Stomach (tissue), 8 donors: ENCODE measurements at regions not wholly inside any gene's neighbourhood (a gene's known extent, or its start where the extent isn't known, plus 50 kb on each side); places are given as distances from the start of the nearest gene placed in this dataset.

Source experiments
- DNase-seq, 2 donors: peaks; one replicate each; pipeline versions ENCODE4 v3.0.0 to v3.0.0-alpha.2; 2013 to 2019
- H3K27ac ChIP-seq, 5 donors: fragments of 200-600 bp in 4 of 5; sonication (generic) in 4 of 5; one replicate each; pipeline ENCODE4 v1.5.1; 2013 to 2019; ENCODE audit warnings: mild to moderate bottlenecking in 1 of 5, moderate library complexity in 1 of 5
- H3K27me3 ChIP-seq, 3 donors: fragments of 200-600 bp; sonication (generic); one replicate each; pipeline ENCODE4 v1.5.1; 2017 to 2019; ENCODE audit warnings: mixed run types in 1 of 3
- H3K36me3 ChIP-seq, 4 donors: fragments of 200-600 bp; sonication (generic); 1 replicate in 3 of 4; 2 replicates in 1 of 4; pipeline ENCODE4 v1.5.1; 2016 to 2019
- H3K4me1 ChIP-seq, 4 donors: fragments of 200-600 bp; sonication (generic); one replicate each; pipeline ENCODE4 v1.5.1; 2016 to 2019
- H3K4me3 ChIP-seq, 4 donors: fragments of 200-600 bp; sonication (generic) in 3 of 4; one replicate each; pipeline ENCODE4 v1.5.1; 2016 to 2019; ENCODE audit warnings: mild to moderate bottlenecking in 1 of 4
- H3K9me3 ChIP-seq, 4 donors: fragments of 200-600 bp; sonication (generic); one replicate each; pipeline ENCODE4 v1.5.1; 2016 to 2019
- EP300 ChIP-seq: sonication (generic); formaldehyde crosslinking; IDR thresholded peaks from one replicate; pipeline ENCODE4 v1.6.1; 2017; ENCODE audit warnings: antibody characterized with exemption
- POLR2A ChIP-seq, 4 donors: fragments of 450-650 bp; IDR thresholded peaks; one replicate each; pipeline ENCODE4 v1.6.1; 2016; ENCODE audit warnings: antibody characterized with exemption in 4 of 4, control low read depth in 2 of 4, mild to moderate bottlenecking in 1 of 4, moderate library complexity in 1 of 4
- POLR2AphosphoS5 ChIP-seq, 3 donors: sonication (generic); formaldehyde crosslinking; IDR thresholded peaks; one replicate each; pipeline ENCODE4 v1.6.1; 2016; ENCODE audit warnings: antibody characterized with exemption in 3 of 3
- WGBS, 5 donors: extraction: QIAGEN DNeasy Blood & Tissue Kit in 3 of 5; methylation state at CpG; one replicate each; pipeline versions ENCODE4 v1.1.5 to v1.1.7; 2013 to 2018; 5-methylcytosine and 5-hydroxymethylcytosine counted together
- intact Hi-C: fragments of 100-400 bp; cut with DNase I; formaldehyde crosslinking; loops from one replicate; pipeline ENCODE4 v1.15.1; 2023; ENCODE audit warnings: low total_unique reads
- TF ChIP-seq, protein P1 (sequence below), 7 experiments: fragments of 450-650 bp in 4 of 7; fragments of 200-600 bp in 3 of 7; sonication (generic) in 3 of 7; IDR thresholded peaks; one replicate each; pipeline ENCODE4 v1.5.1; 2016 to 2019; ENCODE audit warnings: antibody characterized with exemption in 7 of 7, control low read depth in 2 of 7, mild to moderate bottlenecking in 1 of 7
- donor health status: healthy with polysubstance abuse.
- donor health status: Bipolar disorder and iron deficiency.
- donor health status: healthy.

DNA sequence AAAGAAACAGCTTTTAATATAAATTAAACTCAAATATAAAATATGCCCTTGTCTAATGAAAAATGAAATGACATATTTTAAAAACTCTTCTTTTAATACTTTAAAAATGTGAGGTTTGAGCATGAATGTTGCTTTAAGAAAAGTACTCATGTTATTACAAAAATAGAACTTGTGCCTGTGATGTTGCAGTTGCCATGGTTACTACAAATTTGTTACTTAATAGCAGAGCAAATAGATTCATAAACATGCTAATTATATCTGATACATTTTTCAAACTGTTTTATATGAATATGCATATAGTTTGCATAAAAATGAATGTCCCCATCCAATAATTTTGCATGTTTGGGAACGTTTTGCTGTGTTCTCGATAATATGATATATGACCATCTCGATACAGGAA is 152.3 kb upstream of the DPYD start:
- Histone ChIP-seq H3K9me3 (no peaks in the 10 kb centered on the region), H3K4me1 (no peaks in the 10 kb centered on the region), H3K36me3 (no peaks in the 10 kb centered on the region), H3K27ac (no peak overlapping the region), H3K4me3 (no peak overlapping the region), H3K27me3 (no peaks in the 10 kb centered on the region)
- TF ChIP-seq, protein P1, sequence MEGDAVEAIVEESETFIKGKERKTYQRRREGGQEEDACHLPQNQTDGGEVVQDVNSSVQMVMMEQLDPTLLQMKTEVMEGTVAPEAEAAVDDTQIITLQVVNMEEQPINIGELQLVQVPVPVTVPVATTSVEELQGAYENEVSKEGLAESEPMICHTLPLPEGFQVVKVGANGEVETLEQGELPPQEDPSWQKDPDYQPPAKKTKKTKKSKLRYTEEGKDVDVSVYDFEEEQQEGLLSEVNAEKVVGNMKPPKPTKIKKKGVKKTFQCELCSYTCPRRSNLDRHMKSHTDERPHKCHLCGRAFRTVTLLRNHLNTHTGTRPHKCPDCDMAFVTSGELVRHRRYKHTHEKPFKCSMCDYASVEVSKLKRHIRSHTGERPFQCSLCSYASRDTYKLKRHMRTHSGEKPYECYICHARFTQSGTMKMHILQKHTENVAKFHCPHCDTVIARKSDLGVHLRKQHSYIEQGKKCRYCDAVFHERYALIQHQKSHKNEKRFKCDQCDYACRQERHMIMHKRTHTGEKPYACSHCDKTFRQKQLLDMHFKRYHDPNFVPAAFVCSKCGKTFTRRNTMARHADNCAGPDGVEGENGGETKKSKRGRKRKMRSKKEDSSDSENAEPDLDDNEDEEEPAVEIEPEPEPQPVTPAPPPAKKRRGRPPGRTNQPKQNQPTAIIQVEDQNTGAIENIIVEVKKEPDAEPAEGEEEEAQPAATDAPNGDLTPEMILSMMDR (IDR thresholded peaks at IDR 0.05) = no peak
- TF ChIP-seq EP300 (no peak), POLR2AphosphoS5 (IDR thresholded peaks at IDR 0.05) (no peak), POLR2A (IDR thresholded peaks at IDR 0.05) (no peak)
- 89 to 94% (median 91%) methylated on average over 3 of the region's 3 CpGs for WGBS, 5 donors
- no peak for DNase-seq
- intact Hi-C loops = no loop called here

DNA sequence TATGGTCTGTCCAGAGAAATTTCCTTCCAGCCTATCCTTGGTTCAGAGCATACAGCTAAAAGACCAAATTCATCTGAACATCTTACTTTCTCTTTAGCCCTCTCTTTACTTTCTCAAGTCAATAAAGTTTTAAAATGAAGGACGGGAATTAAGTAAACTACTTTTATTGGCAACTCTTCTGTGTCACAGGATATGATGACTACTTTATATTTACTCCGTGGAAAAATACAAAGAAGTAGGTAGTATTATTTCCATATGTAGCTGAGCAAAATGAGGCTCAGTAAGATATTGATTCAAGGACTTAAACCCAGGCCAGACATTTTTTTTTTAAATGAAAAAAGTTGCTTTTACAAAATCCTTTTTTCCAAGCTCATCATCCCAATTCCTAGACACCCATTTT is 151.2 kb upstream of the DPYD start:
- 56 to 75% (median 67%) methylated on average over 2 of the region's 2 CpGs for WGBS, 5 donors
- intact Hi-C loops = no loop called here
- DNase-seq = no peak

DNA sequence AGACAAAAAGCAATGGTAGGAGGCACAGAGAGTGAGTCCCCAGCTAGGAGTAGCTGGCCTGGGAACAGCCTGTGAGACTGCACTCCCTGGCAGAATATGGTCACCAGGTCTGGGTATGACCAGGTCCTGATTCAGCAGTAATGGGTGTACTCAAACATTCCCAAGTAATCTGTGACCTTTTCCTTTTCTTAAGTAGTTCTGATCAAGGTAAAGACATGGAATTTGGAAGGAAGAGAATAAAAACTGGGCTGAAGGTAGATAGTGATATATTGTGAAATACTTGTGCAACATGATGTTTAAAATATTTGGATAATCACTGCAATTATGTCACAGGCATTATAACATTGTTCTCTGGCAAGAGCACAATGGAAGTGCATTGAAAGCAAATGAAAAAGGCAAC is 147.2 kb upstream of the DPYD start:
- Histone ChIP-seq H3K4me1 (no peaks in the 10 kb centered on the region), H3K36me3 (no peaks in the 10 kb centered on the region), H3K9me3 (no peaks in the 10 kb centered on the region), H3K4me3 (no peak overlapping the region), H3K27me3 (no peaks in the 10 kb centered on the region), H3K27ac (no peak overlapping the region)
- TF ChIP-seq EP300 (no peak), POLR2AphosphoS5 (IDR thresholded peaks at IDR 0.05) (no peak), POLR2A (IDR thresholded peaks at IDR 0.05) (no peak)
- TF ChIP-seq, protein P1 (IDR thresholded peaks at IDR 0.05) = no peak
- intact Hi-C loops = no loop called here
- DNase-seq = no peak

More for the DNA sequence above, 151.2 kb upstream of the DPYD start:
- H3K36me3 ChIP-seq = no peaks in the 10 kb centered on the region
- no peaks in the 10 kb centered on the region for H3K4me1 ChIP-seq
- no peak overlapping the region for H3K4me3 ChIP-seq
- no peak for TF ChIP-seq POLR2A (IDR thresholded peaks at IDR 0.05)
- TF ChIP-seq EP300 = no peak
- no peak for TF ChIP-seq POLR2AphosphoS5 (IDR thresholded peaks at IDR 0.05)
- TF ChIP-seq, protein P1 (IDR thresholded peaks at IDR 0.05) = no peak
- H3K9me3 ChIP-seq = no peaks in the 10 kb centered on the region
- H3K27ac ChIP-seq = no peak overlapping the region
- H3K27me3 ChIP-seq = no peaks in the 10 kb centered on the region

DNA sequence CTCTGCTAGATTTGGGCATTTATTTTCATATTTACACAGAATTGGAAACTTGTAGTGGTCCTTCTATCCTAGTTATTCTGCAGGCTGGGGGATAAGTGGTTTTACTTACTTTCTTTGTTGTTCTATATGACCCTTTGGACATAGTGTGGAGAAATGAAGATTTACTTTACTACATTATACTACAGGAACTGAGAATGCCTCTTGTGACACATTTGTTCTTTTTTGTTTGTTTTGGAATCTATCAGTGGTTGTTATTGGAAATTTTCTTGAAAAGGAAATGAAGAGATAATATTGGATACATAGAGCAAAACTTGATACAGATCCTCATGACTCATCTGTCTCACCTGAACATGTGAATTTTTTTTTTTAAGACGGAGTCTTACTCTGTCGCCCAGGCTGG is 146.1 kb upstream of the DPYD start:
- TF ChIP-seq, protein P1 (IDR thresholded peaks at IDR 0.05) = no peak
- TF ChIP-seq POLR2A (IDR thresholded peaks at IDR 0.05) (no peak), EP300 (no peak), POLR2AphosphoS5 (IDR thresholded peaks at IDR 0.05) (no peak)
- no peak for DNase-seq
- WGBS, 5 donors = 86 to 100% (median 98%) methylated on average over 2 of the region's 2 CpGs
- Histone ChIP-seq H3K27ac (no peak overlapping the region), H3K4me1 (no peaks in the 10 kb centered on the region), H3K36me3 (no peaks in the 10 kb centered on the region), H3K4me3 (no peak overlapping the region), H3K27me3 (peaks cover 0 to 6% (median 0%) of the 10 kb centered on the region in 3 donors), H3K9me3 (no peaks in the 10 kb centered on the region)
- intact Hi-C loops = no loop called here
